ENCODE measurements at regions not wholly inside any gene's neighbourhood (a gene's known extent, or its start where the extent isn't known, plus 50 kb on each side); places are given as distances from the start of the nearest gene placed in this dataset.

GRCh38 chr15:62726461-62726860 lies 316.1 kb upstream of the TPM1 start:
- TF ChIP-seq CTCF (IDR thresholded peaks at IDR 0.05), result no peak
- TF ChIP-seq ATF2 (CRISPR knock-in tag; IDR thresholded peaks at IDR 0.05; ENCODE audit: borderline replicate concordance, low read depth), result no peak
- no peak for TF ChIP-seq ESRRA (CRISPR knock-in tag; IDR thresholded peaks at IDR 0.05; ENCODE audit: borderline replicate concordance)
